Liver (tissue), 8 donors: ENCODE measurements at regions not wholly inside any gene's neighbourhood (a gene's known extent, or its start where the extent isn't known, plus 50 kb on each side); places are given as distances from the start of the nearest gene placed in this dataset.
A peak's percentile ranks its signal among the peaks of the same experiment; 100 is the strongest.

Experiments
- DNase-seq: peaks from one replicate; pipeline ENCODE4 v3.0.0-alpha.2; 2017; ENCODE audit warnings: low spot score
- H3K27ac ChIP-seq, 2 donors: one replicate each; pipeline ENCODE4 v1.7.0; 2013; ENCODE audit warnings: inconsistent platforms in 2 of 2, low read length in 2 of 2, control low read depth in 1 of 2, low read depth in 1 of 2, mild to moderate bottlenecking in 1 of 2
- H3K27me3 ChIP-seq, 4 donors: one replicate each; pipeline versions ENCODE4 v1.6.1 to v1.7.0; 2013; ENCODE audit warnings: low read length in 3 of 4, inconsistent platforms in 1 of 4, mild to moderate bottlenecking in 1 of 4, moderate library complexity in 1 of 4; ENCODE audit not compliant: control insufficient read depth in 4 of 4, insufficient read depth in 4 of 4
- H3K36me3 ChIP-seq, 4 donors: one replicate each; pipeline versions ENCODE4 v1.6.1 to v1.7.0; 2013; ENCODE audit warnings: low read length in 3 of 4, mild to moderate bottlenecking in 3 of 4, low read depth in 1 of 4, moderate library complexity in 1 of 4; ENCODE audit not compliant: control insufficient read depth in 4 of 4, insufficient read depth in 3 of 4
- H3K4me1 ChIP-seq, 4 donors: one replicate each; pipeline versions ENCODE4 v1.6.1 to v1.7.0; 2013; ENCODE audit warnings: low read length in 3 of 4, mild to moderate bottlenecking in 3 of 4, moderate library complexity in 1 of 4; ENCODE audit not compliant: control insufficient read depth in 4 of 4, insufficient read depth in 4 of 4
- H3K4me3 ChIP-seq, 3 donors: one replicate each; pipeline versions ENCODE4 v1.6.1 to v1.7.0; 2013; ENCODE audit warnings: low read length in 3 of 3, control low read depth in 1 of 3, low read depth in 1 of 3, mild to moderate bottlenecking in 1 of 3
- H3K9ac ChIP-seq, 2 donors: one replicate each; pipeline ENCODE4 v1.7.0; 2013; ENCODE audit warnings: low read length in 2 of 2, mild to moderate bottlenecking in 2 of 2, moderate library complexity in 2 of 2, control low read depth in 1 of 2, low read depth in 1 of 2
- H3K9me3 ChIP-seq, 4 donors: one replicate each; pipeline versions ENCODE4 v1.6.1 to v1.7.0; 2013; ENCODE audit warnings: low read length in 3 of 4; ENCODE audit not compliant: control insufficient read depth in 4 of 4
- CTCF ChIP-seq: fragments of 150-350 bp; IDR thresholded peaks from 2 replicates; pipeline ENCODE4 v1.5.1; 2017; ENCODE audit warnings: improper control_type of control experiment, low read depth, low read length; ENCODE audit not compliant: missing input control
- EGR1 ChIP-seq, 2 donors: IDR thresholded peaks; 2 replicates each; pipeline ENCODE4 v1.6.1; 2016 to 2018; ENCODE audit warnings: antibody characterized with exemption in 2 of 2, low read depth in 2 of 2
- FOXA1 ChIP-seq: IDR thresholded peaks from 2 replicates; pipeline ENCODE4 v1.6.1; 2016; ENCODE audit warnings: antibody characterized with exemption
- FOXA2 ChIP-seq: IDR thresholded peaks from 2 replicates; pipeline ENCODE4 v1.6.1; 2016; ENCODE audit warnings: antibody characterized with exemption
- GABPA ChIP-seq, 2 donors: IDR thresholded peaks in 1 of 2; conservative IDR thresholded peaks in 1 of 2; 2 replicates each; pipeline ENCODE4 v1.6.1; 2016; ENCODE audit warnings: antibody characterized with exemption in 2 of 2, mild to moderate bottlenecking in 1 of 2, moderate library complexity in 1 of 2
- HNF4A ChIP-seq, 2 donors: conservative IDR thresholded peaks; 2 replicates each; pipeline ENCODE4 v1.6.1; 2016; ENCODE audit warnings: antibody characterized with exemption in 2 of 2, mild to moderate bottlenecking in 2 of 2
- JUND ChIP-seq, 2 donors: IDR thresholded peaks; 2 replicates each; pipeline ENCODE4 v1.6.1; 2016; ENCODE audit warnings: antibody characterized with exemption in 2 of 2
- NR2F2 ChIP-seq: IDR thresholded peaks from 2 replicates; pipeline ENCODE4 v1.6.1; 2016; ENCODE audit warnings: antibody characterized with exemption
- RAD21 ChIP-seq, 2 donors: IDR thresholded peaks; 2 replicates each; pipeline ENCODE4 v1.6.1; 2016; ENCODE audit warnings: antibody characterized with exemption in 2 of 2, mild to moderate bottlenecking in 2 of 2
- REST ChIP-seq: IDR thresholded peaks from 2 replicates; pipeline ENCODE4 v1.6.1; 2016; ENCODE audit warnings: antibody characterized with exemption, mild to moderate bottlenecking
- RXRA ChIP-seq, 2 donors: IDR thresholded peaks; 2 replicates each; pipeline ENCODE4 v1.6.1; 2017 to 2018; ENCODE audit warnings: antibody characterized with exemption in 2 of 2, mild to moderate bottlenecking in 1 of 2
- SP1 ChIP-seq: IDR thresholded peaks from 2 replicates; pipeline ENCODE4 v1.6.1; 2018; ENCODE audit warnings: antibody characterized with exemption, mild to moderate bottlenecking
- TAF1 ChIP-seq: conservative IDR thresholded peaks from 2 replicates; pipeline ENCODE4 v1.6.1; 2016; ENCODE audit warnings: antibody characterized with exemption, mild to moderate bottlenecking
- YY1 ChIP-seq: IDR thresholded peaks from 2 replicates; pipeline ENCODE4 v1.6.1; 2016; ENCODE audit warnings: antibody characterized with exemption, mild to moderate bottlenecking
- WGBS: extraction: QIAGEN DNeasy Blood & Tissue Kit; methylation state at CpG from one replicate; pipeline ENCODE4 v1.1.7; 2013; 5-methylcytosine and 5-hydroxymethylcytosine counted together
- TF ChIP-seq, protein P1 (sequence below): IDR thresholded peaks from 2 replicates; pipeline ENCODE4 v1.6.1; 2016; ENCODE audit warnings: antibody characterized with exemption
- TF ChIP-seq, protein P2 (sequence below): IDR thresholded peaks from 2 replicates; pipeline ENCODE4 v1.6.1; 2016; ENCODE audit warnings: antibody characterized with exemption
- donor health status: healthy.
- donor health status: healthy.
- donor health status: healthy.
- donor health status: healthy.
- donor health status: healthy.

- 73% methylated on average over 5 of the region's 5 CpGs for WGBS
Observed at GRCh38 chr4:124937993-124938392, 225.5 kb upstream of the ANKRD50 start.

DNA sequence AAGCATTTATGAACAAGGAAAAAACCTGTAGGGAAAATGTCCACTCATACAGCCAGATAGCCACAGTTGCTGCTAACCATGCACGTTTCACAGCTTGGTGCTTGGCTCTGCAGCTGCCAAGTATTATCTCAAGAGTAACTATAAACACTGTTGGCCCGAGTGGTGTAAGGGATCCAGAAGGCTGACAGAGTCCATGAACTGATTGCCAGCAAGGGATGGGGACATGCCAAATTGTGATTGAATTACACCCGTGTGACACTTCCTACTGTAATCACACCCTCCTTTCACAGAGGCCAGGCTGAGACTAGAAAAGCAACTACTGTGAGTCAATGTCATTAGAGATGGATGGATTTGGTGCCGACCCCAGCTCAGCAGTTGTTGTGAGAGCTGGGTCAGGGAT lies 223.9 kb upstream of the ANKRD50 start:
- H3K9ac ChIP-seq = no peak overlapping the region
- H3K27me3 ChIP-seq = no peaks in the 10 kb centered on the region
- H3K4me1 ChIP-seq = no peaks in the 10 kb centered on the region
- 36% methylated on average over 4 of the region's 4 CpGs for WGBS
- H3K27ac ChIP-seq = no peak overlapping the region
- no peaks in the 10 kb centered on the region for H3K9me3 ChIP-seq
- H3K4me3 ChIP-seq = no peak overlapping the region
- no peak for DNase-seq
- TF ChIP-seq NR2F2 (peak; percentile 23), RAD21 (IDR thresholded peaks at IDR 0.05) (peak in 1 of 2 donors; percentile 7), YY1 (no peak), EGR1 (IDR thresholded peaks at IDR 0.05; ENCODE audit: low read depth in 2 of 2) (no peak)
- no peaks in the 10 kb centered on the region for H3K36me3 ChIP-seq

More at GRCh38 chr4:124937993-124938392, 225.5 kb upstream of the ANKRD50 start:
- TF ChIP-seq RAD21 (IDR thresholded peaks at IDR 0.05) = no peak
- TF ChIP-seq HNF4A (conservative IDR thresholded peaks at IDR 0.05) = no peak
- TF ChIP-seq YY1 = no peak
- TF ChIP-seq, protein P1, sequence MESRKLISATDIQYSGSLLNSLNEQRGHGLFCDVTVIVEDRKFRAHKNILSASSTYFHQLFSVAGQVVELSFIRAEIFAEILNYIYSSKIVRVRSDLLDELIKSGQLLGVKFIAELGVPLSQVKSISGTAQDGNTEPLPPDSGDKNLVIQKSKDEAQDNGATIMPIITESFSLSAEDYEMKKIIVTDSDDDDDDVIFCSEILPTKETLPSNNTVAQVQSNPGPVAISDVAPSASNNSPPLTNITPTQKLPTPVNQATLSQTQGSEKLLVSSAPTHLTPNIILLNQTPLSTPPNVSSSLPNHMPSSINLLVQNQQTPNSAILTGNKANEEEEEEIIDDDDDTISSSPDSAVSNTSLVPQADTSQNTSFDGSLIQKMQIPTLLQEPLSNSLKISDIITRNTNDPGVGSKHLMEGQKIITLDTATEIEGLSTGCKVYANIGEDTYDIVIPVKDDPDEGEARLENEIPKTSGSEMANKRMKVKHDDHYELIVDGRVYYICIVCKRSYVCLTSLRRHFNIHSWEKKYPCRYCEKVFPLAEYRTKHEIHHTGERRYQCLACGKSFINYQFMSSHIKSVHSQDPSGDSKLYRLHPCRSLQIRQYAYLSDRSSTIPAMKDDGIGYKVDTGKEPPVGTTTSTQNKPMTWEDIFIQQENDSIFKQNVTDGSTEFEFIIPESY = no peak
- TF ChIP-seq CTCF = no peak
- TF ChIP-seq, protein P2, sequence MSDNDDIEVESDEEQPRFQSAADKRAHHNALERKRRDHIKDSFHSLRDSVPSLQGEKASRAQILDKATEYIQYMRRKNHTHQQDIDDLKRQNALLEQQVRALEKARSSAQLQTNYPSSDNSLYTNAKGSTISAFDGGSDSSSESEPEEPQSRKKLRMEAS = no peak
- TF ChIP-seq EGR1 (IDR thresholded peaks at IDR 0.05; ENCODE audit: low read depth in 2 of 2) = no peak
- TF ChIP-seq RXRA (IDR thresholded peaks at IDR 0.05) = no peak
- TF ChIP-seq TAF1 = no peak
- TF ChIP-seq SP1 = no peak
- no peak overlapping the region for H3K9ac ChIP-seq
- H3K27me3 ChIP-seq = no peaks in the 10 kb centered on the region
- no peaks in the 10 kb centered on the region for H3K9me3 ChIP-seq
- no peaks in the 10 kb centered on the region for H3K4me1 ChIP-seq
- H3K36me3 ChIP-seq = no peaks in the 10 kb centered on the region
- H3K4me3 ChIP-seq = no peak overlapping the region
- H3K27ac ChIP-seq = no peak overlapping the region
- no peak for DNase-seq

- no peaks in the 10 kb centered on the region for H3K36me3 ChIP-seq
- no peak overlapping the region for H3K4me3 ChIP-seq
- H3K27ac ChIP-seq = no peak overlapping the region
- DNase-seq = no peak
- H3K27me3 ChIP-seq = no peaks in the 10 kb centered on the region
- H3K9me3 ChIP-seq = no peaks in the 10 kb centered on the region
- no peaks in the 10 kb centered on the region for H3K4me1 ChIP-seq
- no peak overlapping the region for H3K9ac ChIP-seq
- TF ChIP-seq CTCF (no peak), GABPA (IDR thresholded peaks at IDR 0.05 in 1 of 2, conservative IDR thresholded peaks at IDR 0.05 in 1 of 2) (no peak), REST (no peak), FOXA2 (no peak), FOXA1 (no peak), JUND (IDR thresholded peaks at IDR 0.05) (no peak)
- TF ChIP-seq, protein P1 = no peak
- TF ChIP-seq, protein P2 = no peak
Observed at GRCh38 chr4:124934916-124935315, 222.4 kb upstream of the ANKRD50 start.
